ENCODE measurements at regions not wholly inside any gene's neighbourhood (a gene's known extent, or its start where the extent isn't known, plus 50 kb on each side); places are given as distances from the start of the nearest gene placed in this dataset.

GRCh38 chr16:86702824-86703588 is 124.7 kb downstream of the FOXL1 start:
- Mint-ChIP-seq H3K27ac (no peak overlapping the region), H3K9me3 (peaks cover 8% of the 10 kb centered on the region), H3K36me3 (no peaks in the 10 kb centered on the region), H3K4me1 (peaks cover 10% of the 10 kb centered on the region), H3K4me3 (no peak overlapping the region), H3K27me3 (ENCODE audit: low read depth) (no peaks in the 10 kb centered on the region)
- TF ChIP-seq HMGXB4 (CRISPR knock-in tag; IDR thresholded peaks at IDR 0.05): no peak
- TF ChIP-seq ZNF232 (CRISPR knock-in tag; IDR thresholded peaks at IDR 0.05): no peak
- no peak for TF ChIP-seq CBFB (CRISPR knock-in tag; IDR thresholded peaks at IDR 0.05; ENCODE audit: low read depth)
- no peak for TF ChIP-seq ZNF138 (CRISPR knock-in tag; conservative IDR thresholded peaks at IDR 0.05)
- ChIA-PET CTCF (no interaction called here), POLR2A (interaction anchor here (0.6 kb wide), 1 partner anchor 127 kb away, joined by 3 read pairs; no protein-coding TSS in a partner anchor)
- DNase-seq (ENCODE audit: low spot score) (no peak), ATAC-seq (no peak)

- DNase-seq (ENCODE audit: low spot score) (no peak), ATAC-seq (no peak)
- Mint-ChIP-seq H3K9me3 (peaks cover 12% of the 10 kb centered on the region), H3K27me3 (ENCODE audit: low read depth) (no peaks in the 10 kb centered on the region), H3K4me3 (no peak overlapping the region), H3K36me3 (no peaks in the 10 kb centered on the region), H3K27ac (no peak overlapping the region), H3K4me1 (peaks cover 10% of the 10 kb centered on the region)
- ChIA-PET POLR2A (no interaction called here), CTCF (interaction anchor here (0.6 to 1.3 kb wide), 2 partner anchors 170 to 456 kb away, joined by 3 read pairs; no protein-coding TSS in a partner anchor)
- TF ChIP-seq TEAD4 (CRISPR knock-in tag; IDR thresholded peaks at IDR 0.05) (no peak), NFATC4 (CRISPR knock-in tag; IDR thresholded peaks at IDR 0.05) (no peak), E2F5 (CRISPR knock-in tag; IDR thresholded peaks at IDR 0.05) (no peak), E2F4 (CRISPR knock-in tag; IDR thresholded peaks at IDR 0.05; ENCODE audit: borderline replicate concordance, low read depth) (no peak), E2F1 (CRISPR knock-in tag; IDR thresholded peaks at IDR 0.05) (no peak), FOXK1 (CRISPR knock-in tag; IDR thresholded peaks at IDR 0.05) (no peak), SMAD4 (CRISPR knock-in tag; IDR thresholded peaks at IDR 0.05) (no peak)
These were observed 126.2 kb downstream of the FOXL1 start for GRCh38 chr16:86704516-86704915.

GRCh38 chr16:86706726-86707125 is 128.4 kb downstream of the FOXL1 start:
- ChIA-PET CTCF (interaction anchor here (0.6 kb wide), 1 partner anchor 346 kb away, joined by 3 read pairs; no protein-coding TSS in a partner anchor), POLR2A (no interaction called here)
- Mint-ChIP-seq H3K4me3 (no peak overlapping the region), H3K9me3 (peaks cover 12% of the 10 kb centered on the region), H3K4me1 (peaks cover 19% of the 10 kb centered on the region), H3K27ac (no peak overlapping the region), H3K27me3 (ENCODE audit: low read depth) (no peaks in the 10 kb centered on the region; the same call in 1 of the 2 replicates), H3K36me3 (no peaks in the 10 kb centered on the region)
- ATAC-seq (no peak), DNase-seq (ENCODE audit: low spot score) (no peak)
- TF ChIP-seq TCF7 (CRISPR knock-in tag; IDR thresholded peaks at IDR 0.05; ENCODE audit: low read depth) (no peak), CREB1 (CRISPR knock-in tag; IDR thresholded peaks at IDR 0.05) (no peak), HMGXB4 (CRISPR knock-in tag; IDR thresholded peaks at IDR 0.05) (no peak), ESRRA (CRISPR knock-in tag; IDR thresholded peaks at IDR 0.05; ENCODE audit: borderline replicate concordance) (no peak), JAZF1 (CRISPR knock-in tag; IDR thresholded peaks at IDR 0.05) (no peak), STAT6 (CRISPR knock-in tag; conservative IDR thresholded peaks at IDR 0.05; ENCODE audit: low read depth) (no peak), ZBTB21 (CRISPR knock-in tag; IDR thresholded peaks at IDR 0.05; ENCODE audit: borderline replicate concordance) (no peak), CDX4 (CRISPR knock-in tag; IDR thresholded peaks at IDR 0.05; ENCODE audit: borderline replicate concordance) (no peak), CREM (CRISPR knock-in tag; IDR thresholded peaks at IDR 0.05) (no peak)
